GM18499 (cell line): ENCODE measurements at regions not wholly inside any gene's neighbourhood (a gene's known extent, or its start where the extent isn't known, plus 50 kb on each side); places are given as distances from the start of the nearest gene placed in this dataset.
"Not testable (repeated sequence)": the region's sequence is repeated elsewhere in the genome, so short reads cannot be mapped to it uniquely, and the experiment has no call there.

ENCODE experiments used
- ATAC-seq: cut with Tn5 transposase; IDR thresholded peaks from one replicate; pipeline ENCODE4 v1.9.1; 2021; ENCODE audit warnings: moderate number of reproducible peaks; ENCODE audit not compliant: insufficient read depth, unreplicated experiment

GRCh38 chr1:78203410-78203982 is 157.7 kb downstream of the GIPC2 start:
- ATAC-seq: not testable (repeated sequence)

GRCh38 chr1:78210175-78210574 is 164.4 kb downstream of the GIPC2 start:
- ATAC-seq: no peak

GRCh38 chr1:78211483-78212092 is 165.8 kb downstream of the GIPC2 start:
- ATAC-seq: no peak

GRCh38 chr1:78214334-78214733 is 168.6 kb downstream of the GIPC2 start:
- no peak for ATAC-seq

- ATAC-seq: no peak
Measured at GRCh38 chr1:78222225-78222959, 176.6 kb downstream of the GIPC2 start.

GRCh38 chr1:78222960-78223358 is 177.2 kb downstream of the GIPC2 start:
- no peak for ATAC-seq

GRCh38 chr1:78223417-78224215 is 177.8 kb downstream of the GIPC2 start:
- no peak for ATAC-seq

- ATAC-seq: no peak
Measured at GRCh38 chr1:78224246-78224785, 178.6 kb downstream of the GIPC2 start.

- ATAC-seq: no peak
Measured at GRCh38 chr1:78224861-78225552, 179.2 kb downstream of the GIPC2 start.

GRCh38 chr1:78226784-78227183 is 181.0 kb downstream of the GIPC2 start:
- no peak for ATAC-seq

GRCh38 chr1:78227705-78228635 is 182.2 kb downstream of the GIPC2 start:
- ATAC-seq: no peak

- ATAC-seq: no peak
Measured at GRCh38 chr1:78229344-78229743, 183.6 kb downstream of the GIPC2 start.

- ATAC-seq: no peak
Measured at GRCh38 chr1:78231477-78231876, 185.7 kb downstream of the GIPC2 start.

GRCh38 chr1:78231894-78232293 is 186.1 kb downstream of the GIPC2 start:
- no peak for ATAC-seq

- no peak for ATAC-seq
Measured at GRCh38 chr1:78232630-78233029, 186.9 kb downstream of the GIPC2 start.

GRCh38 chr1:78234496-78234895 is 188.7 kb downstream of the GIPC2 start:
- no peak for ATAC-seq

GRCh38 chr1:78236716-78237115 is 190.9 kb downstream of the GIPC2 start:
- no peak for ATAC-seq

GRCh38 chr1:78237364-78237916 is 191.7 kb downstream of the GIPC2 start:
- ATAC-seq: no peak

GRCh38 chr1:78240191-78240590 is 194.4 kb downstream of the GIPC2 start:
- ATAC-seq: no peak
